ENCODE measurements at regions not wholly inside any gene's neighbourhood (a gene's known extent, or its start where the extent isn't known, plus 50 kb on each side); places are given as distances from the start of the nearest gene placed in this dataset.

DNA sequence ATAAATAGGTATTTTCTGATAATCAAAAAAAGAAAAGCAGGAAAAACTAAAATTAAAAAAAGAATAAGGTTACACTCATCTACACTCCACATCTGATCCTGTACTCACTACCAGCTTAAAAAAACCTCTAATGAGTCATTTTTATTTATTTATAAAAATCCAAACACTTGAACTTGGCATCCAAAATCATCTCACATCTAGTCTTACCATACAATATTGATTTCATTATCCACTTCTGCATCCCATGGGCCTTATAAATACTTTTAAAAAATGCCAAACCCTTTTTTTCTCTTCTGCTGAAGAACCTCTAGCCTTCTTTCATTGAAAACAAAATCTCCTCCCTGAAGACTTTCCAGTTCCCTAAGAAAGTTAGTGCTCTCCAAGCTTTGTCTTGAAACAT is 109.7 kb downstream of the TMTC3 start:
- no peak for DNase-seq (ENCODE audit: low spot score)

DNA sequence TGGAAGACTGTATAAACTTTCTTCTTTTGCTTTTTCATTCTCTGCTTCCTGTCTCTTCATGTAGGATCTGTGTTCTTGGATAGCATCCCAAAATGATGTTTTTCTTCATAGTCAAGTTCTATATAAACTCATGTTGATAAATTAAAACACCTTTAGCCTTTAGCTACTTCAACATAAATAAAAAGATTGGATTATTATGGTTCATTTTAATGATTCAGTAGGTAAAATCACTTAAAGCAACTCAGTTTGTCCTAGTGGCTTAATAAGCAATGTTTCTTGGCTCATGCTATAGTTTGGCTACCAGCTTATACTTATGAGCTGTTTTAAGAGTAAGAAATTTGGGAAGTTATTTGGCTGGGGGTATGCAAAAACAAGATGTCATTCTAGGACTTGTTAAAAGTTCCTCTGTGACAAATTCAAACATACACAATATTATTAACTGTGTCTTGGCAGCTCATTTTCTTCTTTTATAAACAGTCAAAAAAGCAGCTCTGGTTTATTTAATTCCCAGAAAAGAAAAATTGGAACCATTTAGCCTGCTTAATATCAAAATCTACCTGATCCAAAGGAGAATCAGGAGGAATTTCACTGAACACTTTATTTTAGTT is 111.4 kb downstream of the TMTC3 start:
- DNase-seq (ENCODE audit: low spot score): no peak

DNA sequence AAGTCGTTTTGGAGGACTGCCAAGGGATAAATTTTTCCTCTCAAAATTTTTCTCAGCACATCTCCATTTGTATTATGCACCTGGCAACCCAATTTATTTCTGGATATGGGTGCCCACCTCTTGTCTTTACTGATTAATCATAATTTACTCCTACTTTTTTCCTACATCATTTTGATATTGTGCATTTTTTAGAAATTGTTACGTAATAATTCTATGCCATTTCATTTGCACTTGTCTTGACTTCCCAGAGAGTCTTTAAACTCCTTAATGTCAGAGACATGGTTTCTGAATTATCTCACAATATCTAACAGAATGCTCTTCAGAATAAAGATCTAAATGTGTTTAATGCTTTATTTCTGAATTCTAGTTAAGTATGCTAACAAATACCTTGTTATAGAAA is 113.1 kb downstream of the TMTC3 start:
- DNase-seq (ENCODE audit: low spot score): no peak

DNA sequence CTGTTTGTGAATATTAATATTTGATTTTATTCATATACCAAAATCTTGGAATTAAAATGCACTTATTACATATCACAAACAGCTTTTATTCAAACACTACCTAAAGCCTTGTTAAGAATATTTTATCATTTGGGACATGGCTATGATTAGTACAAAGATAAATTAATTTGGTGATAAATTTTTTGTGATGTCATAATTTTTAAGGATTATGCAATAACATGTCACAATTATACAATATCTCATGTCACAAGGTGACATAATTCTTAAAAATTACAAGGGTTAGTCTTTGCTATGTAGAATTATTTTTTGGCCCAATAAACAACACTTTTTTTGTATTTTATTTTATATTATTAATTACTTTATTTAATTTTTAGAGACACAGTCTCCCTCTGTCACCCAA is 113.7 kb downstream of the TMTC3 start:
- DNase-seq (ENCODE audit: low spot score): no peak

DNA sequence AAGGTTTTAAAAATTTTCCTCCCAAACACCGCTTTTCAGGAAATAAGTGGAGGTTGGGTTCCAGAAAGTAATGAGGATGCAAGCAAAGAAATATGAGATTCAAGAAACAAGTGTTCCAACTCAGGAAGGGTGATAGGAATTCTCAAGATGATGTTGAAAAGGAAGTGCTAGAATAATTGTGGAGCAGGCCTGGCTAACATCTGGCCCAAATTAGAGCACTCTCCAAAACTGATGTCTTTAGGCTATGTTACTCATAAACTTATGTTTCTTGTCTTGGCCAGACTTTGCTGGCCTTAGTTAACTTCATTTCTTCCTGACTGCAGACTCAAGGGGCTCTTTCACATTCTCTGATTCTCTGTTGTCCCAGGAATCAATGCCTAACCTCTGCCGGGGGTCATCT is 116.3 kb downstream of the TMTC3 start:
- DNase-seq (ENCODE audit: low spot score): no peak

DNA sequence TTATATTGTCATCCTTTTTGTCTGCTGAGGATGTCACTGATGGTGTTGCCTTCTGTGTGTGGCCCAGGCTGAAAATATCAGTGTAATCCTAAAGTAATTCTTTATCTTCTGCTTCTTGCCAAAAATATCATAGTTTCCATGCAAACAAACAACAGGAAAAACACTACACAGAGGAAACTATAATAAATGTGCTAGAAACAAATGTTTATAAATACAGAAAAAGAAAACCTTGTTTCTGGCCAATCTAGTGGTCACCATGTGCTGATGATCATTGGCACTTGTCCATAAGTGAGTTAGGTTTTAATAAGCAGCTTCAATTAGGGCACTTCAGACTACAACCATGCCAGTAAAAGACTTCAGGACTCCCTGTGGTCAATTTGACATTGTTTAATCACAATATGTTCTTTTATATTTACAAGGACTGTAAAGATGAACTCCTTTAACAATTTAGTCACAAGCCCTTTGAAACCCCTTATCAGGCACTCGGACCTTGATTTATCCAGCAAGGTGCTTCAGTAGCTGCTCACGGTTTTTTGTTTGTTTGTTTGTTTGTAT is 124.8 kb downstream of the TMTC3 start:
- no peak for DNase-seq (ENCODE audit: low spot score)

DNA sequence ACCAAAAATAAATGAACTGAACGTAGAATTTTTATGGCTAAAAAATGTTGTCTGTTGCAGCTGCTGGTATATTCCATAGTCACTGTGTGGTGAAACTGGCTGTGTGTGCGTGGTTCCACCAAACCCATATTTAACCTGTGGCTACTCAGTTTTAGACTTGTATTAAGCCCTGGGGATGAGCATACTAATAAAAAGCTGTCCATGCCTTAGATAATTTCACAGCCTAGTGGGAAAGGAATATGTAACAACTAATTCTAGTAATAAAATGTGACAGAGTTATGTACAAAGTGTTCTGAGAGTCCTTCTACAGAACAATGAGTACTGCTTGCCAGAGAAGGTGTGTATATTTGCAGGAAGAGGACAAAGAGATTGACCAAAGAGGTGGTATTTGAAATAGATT is 125.5 kb downstream of the TMTC3 start:
- no peak for DNase-seq (ENCODE audit: low spot score)

DNA sequence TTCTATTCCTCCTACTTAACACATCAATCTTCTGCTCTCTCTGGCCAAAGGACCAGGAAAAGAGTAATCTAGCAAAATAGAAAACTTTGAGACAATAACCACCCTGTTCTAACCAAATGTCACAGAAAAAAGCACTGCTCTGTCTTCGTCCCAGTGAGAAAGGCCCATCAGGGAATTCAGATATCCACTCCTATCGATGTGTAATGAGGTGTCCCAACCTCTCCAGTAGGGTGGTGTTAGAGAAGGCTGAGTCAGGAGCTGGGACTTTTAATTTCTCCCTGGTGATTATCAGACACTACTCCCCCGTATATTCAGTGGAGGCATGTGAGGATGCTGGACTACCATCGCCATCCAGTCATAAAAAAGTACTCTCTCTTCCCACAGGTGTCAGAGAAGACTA is 130.3 kb downstream of the TMTC3 start:
- no peak for DNase-seq (ENCODE audit: low spot score)

DNA sequence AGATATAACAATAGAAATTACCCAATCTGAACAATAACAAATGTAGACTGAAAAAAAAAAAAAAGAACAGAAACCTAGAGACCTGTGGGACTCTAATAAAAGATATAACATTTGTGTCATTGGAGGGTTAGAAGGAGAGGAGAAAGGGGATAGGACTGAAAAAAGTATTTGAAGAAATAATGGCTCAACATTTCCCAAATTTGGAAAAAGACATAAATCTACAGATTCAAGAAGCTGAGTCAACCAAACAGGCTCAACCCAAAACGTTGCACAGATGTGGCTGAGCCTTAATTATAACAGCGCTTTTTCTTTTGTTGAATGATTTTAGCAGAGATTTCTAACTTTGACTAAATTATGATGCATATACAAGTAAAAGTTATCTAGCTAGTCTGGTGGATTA is 131.3 kb downstream of the TMTC3 start:
- no peak for DNase-seq (ENCODE audit: low spot score)

DNA sequence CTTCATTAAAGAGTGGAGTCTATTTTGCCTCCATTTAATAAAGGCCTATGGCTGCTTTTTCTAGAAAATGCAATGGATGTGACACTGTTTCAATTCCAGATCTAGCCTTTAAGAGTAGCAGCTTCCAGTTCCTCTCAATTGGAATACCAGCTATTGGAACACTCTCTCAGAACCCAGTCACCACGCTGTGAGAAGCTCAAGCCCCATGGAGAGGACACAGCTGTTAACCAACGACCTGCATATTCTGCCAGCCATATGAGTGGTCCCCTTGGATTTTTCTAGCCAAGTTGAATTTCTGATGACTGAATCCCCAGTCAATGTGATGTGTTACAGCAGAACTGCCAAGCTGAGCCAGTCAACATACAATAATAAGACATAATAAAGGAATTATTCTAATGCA is 131.8 kb downstream of the TMTC3 start:
- DNase-seq (ENCODE audit: low spot score): no peak

DNA sequence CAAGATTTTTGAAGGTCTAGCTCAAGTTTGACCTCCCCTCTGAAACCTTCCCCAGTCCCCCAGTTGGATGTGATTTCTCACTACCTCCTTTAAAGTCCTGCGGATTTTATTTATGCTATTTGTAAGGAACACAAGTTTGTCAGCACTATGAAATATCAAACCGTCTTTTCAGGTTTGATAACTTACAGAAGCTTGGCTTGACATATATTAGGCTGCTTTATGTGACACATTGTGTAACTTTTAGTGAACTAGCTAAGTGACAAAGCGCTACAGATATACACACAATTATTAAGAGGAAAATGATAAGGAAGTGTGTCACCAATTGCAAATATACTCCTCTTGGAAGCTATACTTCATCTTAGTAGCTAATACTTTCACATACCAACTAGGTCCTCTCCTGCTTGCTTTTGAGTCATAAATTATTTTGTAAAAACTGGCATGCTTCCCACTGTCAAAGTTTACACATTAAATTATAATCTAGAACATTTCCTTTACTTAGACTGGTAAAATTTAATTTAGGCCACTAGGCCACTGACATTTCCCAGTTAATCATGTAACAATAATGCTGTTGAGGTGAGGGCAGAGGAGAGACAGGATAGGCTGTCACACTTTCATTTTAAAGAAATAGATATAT is 149.5 kb downstream of the TMTC3 start:
- DNase-seq (ENCODE audit: low spot score): no peak

DNA sequence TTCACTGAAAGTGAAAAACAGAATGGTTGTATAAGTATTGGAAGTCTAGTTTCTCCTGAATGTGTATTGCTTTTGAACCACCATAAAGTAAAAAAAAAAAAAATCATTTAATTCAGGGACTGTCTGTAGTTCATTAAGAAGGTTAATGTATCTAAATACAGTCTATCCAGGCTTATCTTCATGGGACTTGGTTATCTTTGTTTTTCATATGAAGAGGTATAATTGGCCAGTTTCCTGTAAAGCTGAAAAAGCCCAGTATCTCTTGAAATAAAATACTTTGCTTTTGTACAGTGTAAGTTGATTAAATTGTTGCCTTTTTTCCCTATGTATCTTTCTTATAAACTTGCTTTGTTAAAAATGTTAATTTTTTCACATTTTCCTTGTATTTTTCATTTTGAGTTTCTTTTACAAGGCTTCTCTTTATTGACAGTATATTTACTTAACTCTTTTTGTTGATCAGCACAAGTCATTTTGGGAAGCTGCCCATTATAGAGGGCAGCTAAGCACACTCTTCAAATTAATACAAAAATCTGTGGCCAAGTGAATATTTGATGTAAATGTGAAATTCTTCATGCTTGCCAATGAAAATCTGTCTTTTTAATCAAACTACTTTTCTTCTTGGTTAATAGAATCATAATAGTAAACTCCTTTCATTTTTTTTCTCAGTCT is 156.0 kb downstream of the TMTC3 start:
- no peak for DNase-seq (ENCODE audit: low spot score)

DNA sequence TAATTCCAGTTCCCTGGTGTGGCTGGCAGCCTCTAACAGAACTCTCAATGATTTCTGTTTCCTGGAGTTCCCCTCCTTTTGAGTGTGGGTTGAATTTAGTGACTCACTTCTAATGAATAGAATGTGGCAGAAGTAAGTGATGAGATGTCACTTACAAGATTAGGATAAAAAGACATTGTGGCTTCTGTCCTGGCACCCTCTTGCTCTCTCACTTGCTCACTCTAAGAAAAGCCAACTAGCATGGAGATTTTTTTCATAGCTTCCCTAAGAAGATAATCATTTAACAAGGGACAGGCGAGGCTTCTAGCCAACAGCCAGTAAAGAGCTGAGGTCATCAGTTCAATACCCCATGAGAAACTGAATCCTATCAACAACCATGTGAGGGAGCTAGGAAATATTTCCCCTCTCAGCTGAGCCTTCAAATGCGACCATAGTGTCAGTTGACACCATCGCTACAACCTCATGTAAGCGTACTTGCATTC is 156.7 kb downstream of the TMTC3 start:
- DNase-seq (ENCODE audit: low spot score): peak; percentile 93

DNA sequence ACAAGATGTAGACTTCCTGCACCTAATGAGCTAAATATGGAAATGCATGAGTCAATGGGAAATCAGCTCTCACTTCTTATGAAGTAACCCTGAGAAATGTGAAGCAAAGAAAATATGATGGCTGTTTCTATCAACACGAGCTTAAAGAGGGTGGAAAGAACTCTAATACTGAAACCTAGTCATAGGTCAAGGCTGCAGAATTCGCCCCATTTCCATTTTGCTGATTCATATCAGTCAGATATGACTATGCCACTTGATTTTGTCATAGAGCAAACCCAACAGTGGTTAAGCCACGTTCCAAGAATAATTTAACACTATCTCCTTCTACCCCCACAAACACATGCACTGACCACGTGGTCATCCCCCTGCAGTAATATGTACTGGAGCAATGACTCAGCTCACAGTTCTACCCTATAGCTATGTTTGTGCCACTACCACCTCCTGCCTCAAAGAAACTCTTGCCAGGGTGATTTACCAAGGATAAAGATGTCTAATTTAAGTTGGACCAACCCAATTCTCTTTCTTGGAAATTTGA is 157.5 kb downstream of the TMTC3 start:
- peak; percentile 96 for DNase-seq (ENCODE audit: low spot score)

DNA sequence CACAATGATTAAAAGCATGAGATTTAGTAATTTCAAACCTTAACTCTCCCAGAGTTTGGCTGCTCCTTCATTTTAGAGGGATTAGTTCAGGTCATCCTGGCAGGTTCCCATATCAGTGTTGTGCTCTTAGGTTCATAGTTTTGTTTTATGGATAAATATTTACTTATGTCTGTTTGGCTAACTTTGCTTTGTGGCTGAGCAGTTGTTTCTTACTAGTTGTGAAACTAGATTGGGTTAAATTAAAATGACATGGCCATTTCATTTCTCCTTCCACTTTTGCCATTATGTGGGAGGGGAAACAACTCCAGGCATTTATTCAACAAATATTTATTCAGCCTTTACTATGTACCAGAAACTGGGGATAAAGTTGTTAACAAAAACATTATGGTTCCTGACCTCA is 158.8 kb downstream of the TMTC3 start:
- no peak for DNase-seq (ENCODE audit: low spot score)

DNA sequence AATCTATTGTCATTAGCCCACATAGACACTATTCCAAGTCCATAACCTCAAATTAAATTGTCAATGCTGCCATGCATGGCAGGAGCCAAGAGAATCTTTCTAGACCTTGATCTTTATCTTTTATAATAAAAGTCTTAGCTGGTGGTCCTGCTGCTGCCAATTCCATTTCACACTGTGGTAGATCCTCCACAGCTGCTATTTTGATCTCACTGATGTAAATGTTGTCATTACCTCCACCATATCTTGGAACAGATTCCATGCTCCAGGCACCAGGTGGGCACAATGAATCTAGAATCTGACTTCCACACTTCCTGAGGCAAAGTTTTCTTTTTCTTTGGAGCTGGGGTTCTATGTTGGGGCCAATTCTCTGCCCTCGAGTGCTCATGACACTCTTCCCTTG is 161.2 kb downstream of the TMTC3 start:
- no peak for DNase-seq (ENCODE audit: low spot score)

DNA sequence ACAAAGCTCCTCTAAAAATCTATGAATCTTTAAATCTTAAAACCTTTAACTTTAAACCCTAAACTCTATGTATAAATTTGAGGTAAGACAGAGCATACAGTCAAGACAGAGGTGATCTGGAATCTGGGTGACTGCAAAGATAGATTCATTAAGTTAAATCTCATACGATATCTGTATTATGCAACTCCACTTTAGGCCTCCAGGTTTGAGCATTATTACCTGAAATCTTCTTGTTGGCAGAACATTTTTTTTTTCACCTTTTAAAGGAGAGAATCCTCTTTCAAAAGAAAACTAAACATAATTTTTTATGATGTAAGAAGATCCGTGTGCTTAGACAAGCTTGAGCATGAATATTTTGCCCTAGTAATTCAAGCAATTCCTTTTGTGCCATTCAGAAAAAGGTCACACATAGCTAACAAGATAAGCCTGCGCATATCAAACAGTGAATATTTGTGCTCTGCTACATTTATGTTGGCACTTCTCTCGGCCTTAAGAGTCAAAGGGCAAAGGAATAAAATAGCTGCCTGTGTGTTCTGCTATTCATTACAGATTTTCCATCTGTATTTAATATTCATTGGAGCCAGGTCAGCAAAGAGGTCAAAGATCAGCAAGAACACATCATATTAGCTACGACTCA is 163.3 kb downstream of the TMTC3 start:
- no peak for DNase-seq (ENCODE audit: low spot score)

DNA sequence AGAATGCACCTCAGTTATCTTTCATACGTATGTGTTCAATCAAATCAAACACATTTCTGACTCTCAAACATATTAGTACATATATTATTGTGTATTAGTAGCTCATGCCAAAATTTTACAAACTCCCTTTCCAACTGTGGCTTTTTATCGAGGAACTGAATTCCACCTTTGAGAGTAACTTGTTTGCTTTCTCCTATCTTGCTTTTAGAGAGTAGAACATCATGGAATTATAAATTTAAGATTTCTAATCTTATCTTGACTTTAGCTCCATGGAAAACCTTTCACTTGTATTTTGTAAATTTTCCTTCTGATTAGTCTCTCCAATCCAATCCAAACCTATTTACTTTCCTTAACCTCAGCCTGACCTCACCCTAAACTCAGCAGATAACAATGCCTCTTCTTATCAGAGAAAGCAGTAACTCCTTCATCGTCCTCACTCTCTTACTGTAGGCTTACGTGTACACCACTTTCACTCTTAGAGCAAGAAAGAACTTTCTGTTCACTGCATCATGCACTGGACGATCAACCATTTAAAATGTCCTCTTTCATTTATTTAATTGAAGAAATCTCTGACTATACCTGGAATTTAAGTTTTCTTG is 164.5 kb downstream of the TMTC3 start:
- DNase-seq (ENCODE audit: low spot score): no peak

DNA sequence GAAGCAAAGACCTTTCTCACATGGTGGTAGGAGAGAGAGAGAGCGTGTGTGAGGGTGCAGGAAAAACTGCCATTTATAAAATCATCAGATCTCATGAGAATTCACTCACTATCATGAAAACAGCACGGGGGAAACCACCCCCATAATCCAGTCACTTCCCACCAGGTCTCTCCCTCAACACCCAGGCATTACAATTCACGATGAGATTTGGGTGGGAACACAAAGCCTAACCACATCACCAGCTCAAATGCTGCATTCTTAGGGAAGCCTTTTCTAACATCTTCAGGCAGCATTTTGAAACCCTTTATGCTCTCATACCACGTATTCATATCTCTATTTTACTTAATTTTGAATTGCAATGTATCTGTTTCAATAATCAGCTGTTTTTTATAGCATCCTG is 165.9 kb downstream of the TMTC3 start:
- no peak for DNase-seq (ENCODE audit: low spot score)

DNA sequence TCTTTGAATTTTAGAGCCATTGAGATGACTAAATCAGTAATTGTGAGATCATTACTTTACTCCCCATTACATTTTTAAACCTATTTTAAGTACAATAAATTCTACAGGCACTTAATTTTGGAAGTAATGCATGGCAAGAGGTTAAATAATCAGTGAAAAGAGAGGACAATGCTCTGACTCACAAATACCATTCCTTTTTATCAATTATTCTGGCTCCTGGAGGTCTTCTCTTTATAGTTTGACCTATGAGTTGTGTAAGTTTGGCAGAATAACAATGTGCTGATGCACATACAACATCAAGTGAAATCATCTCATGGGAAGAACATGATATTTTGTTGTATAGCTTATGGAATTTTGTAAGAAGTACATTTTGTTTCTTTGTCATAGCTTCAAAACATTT is 166.7 kb downstream of the TMTC3 start:
- DNase-seq (ENCODE audit: low spot score): no peak

DNA sequence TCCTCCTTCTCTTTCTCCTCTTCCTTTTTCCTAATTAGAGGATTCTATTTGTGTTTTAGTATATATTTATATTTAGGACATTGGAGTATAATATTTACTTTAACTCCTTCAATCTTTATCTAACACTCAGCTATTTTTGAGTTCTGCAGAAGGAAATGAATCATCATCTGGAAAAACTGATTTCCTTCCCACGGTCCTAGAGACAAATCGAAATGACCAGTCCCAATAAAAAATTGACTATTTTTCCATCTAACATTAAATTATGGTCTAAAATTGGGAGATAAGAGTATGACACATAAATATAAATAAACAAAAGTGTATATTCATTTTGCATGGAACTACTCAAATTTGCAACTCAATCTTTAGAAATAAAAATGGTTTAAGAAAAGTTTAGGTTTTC is 167.4 kb downstream of the TMTC3 start:
- peak; percentile 52 for DNase-seq (ENCODE audit: low spot score)

DNA sequence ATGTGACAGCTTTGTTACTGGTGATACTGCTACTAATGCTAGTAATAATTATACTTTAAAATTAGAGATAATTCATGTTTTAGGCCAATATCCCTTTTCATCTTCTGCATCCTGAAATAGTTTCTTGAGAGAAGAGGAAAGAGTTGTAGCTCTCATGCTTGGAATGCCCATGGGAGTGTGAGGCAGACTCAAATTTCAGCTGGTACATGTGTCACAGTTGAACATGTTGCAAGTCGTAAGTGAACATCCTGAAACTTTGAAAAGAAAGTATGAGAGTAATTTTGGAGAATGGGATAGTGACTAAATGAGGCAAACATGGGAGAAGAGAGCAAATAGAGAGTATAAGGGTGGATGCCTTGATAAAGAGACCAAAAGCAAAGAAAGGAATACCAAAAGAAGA is 168.0 kb downstream of the TMTC3 start:
- DNase-seq (ENCODE audit: low spot score): no peak
